GM12873 (cell line): ENCODE measurements at regions not wholly inside any gene's neighbourhood (a gene's known extent, or its start where the extent isn't known, plus 50 kb on each side); places are given as distances from the start of the nearest gene placed in this dataset.

ENCODE experiments used
- TF ChIP-seq, protein P1 (sequence below): IDR thresholded peaks from 2 replicates; pipeline ENCODE4 v1.5.1; 2012; ENCODE audit warnings: low read depth, mild to moderate bottlenecking, moderate library complexity, low read length, control low read depth; ENCODE audit not compliant: insufficient read depth; ENCODE audit errors: missing control alignments

GRCh38 chr14:58915646-58916045 lies 272.8 kb upstream of the DAAM1 start:
- TF ChIP-seq, protein P1, sequence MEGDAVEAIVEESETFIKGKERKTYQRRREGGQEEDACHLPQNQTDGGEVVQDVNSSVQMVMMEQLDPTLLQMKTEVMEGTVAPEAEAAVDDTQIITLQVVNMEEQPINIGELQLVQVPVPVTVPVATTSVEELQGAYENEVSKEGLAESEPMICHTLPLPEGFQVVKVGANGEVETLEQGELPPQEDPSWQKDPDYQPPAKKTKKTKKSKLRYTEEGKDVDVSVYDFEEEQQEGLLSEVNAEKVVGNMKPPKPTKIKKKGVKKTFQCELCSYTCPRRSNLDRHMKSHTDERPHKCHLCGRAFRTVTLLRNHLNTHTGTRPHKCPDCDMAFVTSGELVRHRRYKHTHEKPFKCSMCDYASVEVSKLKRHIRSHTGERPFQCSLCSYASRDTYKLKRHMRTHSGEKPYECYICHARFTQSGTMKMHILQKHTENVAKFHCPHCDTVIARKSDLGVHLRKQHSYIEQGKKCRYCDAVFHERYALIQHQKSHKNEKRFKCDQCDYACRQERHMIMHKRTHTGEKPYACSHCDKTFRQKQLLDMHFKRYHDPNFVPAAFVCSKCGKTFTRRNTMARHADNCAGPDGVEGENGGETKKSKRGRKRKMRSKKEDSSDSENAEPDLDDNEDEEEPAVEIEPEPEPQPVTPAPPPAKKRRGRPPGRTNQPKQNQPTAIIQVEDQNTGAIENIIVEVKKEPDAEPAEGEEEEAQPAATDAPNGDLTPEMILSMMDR: no peak

DNA sequence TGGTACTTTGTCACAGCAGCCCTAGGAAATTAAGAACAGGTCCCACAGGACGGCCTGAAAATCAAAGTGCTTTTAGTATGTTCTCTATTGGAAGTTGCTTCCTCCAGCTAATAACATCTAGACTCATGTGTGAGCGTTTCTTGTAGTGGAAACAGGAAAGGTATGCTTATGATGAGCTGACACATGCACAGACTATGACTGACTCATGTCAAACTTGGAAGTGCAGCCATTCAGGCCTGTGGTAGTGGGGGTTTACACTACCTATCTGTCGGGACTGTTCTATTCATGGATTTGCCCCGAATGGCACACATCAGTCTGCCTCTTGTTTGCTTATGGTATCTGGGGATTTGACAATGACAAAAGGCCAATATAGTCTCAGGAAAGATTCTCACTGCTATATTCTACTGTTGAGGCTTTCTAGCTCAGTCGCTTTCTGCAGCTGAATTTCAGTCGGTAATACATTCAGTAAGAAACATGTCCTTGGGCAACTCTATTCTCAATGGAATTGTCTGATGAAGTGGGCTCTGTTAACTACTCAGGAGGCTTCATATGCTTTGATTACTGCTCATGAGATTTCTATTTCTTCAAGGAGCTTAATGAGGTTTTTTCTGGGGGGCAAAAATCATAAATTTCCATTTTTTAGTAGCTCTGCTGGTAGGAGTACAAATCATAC lies 270.3 kb upstream of the DAAM1 start:
- TF ChIP-seq, protein P1: no peak

DNA sequence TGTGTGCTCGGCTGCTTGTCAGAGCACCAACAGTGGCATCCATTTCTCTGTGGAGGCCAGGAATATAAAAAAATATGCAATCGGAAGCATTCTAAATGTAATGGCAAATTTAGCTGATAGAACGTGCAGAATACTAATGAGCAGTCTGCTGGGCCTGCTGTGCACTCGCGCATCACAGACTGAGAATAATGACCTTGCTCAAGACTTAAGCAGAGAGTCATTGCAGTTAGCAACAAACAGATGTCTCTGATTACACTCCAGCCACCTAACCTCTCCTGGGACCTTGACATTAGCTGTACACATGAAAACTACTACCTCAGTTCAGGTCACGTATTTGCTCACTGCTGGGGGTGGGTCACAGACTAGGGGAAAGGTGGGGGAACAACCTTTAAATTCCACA lies 269.2 kb upstream of the DAAM1 start:
- TF ChIP-seq, protein P1: no peak

- TF ChIP-seq, protein P1: no peak
These were observed 268.2 kb upstream of the DAAM1 start for GRCh38 chr14:58920230-58920629.

DNA sequence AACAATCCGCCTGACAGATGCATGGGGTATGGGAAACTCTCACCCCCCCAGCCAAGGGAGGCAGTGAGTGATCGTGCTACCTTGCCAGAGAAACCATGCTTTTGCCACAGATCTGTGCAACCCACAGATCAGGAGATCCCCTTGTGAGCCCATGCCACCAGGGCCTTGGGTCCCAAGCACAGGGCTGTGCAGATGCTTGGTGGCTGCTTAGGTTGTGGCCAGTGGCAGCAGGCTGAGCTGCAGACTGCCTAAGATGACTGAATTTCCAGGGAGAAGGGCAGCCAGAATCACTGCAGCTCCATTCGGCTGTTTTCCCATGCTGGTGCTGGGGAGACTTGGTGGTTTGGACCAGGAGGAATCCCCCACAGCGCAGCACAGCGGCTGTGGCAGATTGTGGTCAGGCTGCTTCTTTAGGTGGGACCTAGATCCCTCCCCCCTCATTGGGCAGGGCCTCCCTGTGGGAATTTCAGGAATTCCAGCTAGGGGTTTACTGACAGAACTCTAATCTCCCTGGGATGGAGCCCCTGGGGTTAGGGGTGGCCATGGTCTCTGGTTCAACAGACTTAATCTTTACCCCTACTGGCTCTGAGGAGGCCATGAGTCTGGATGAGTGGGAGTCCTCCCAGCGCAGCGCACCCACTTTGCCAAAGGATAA lies 264.6 kb upstream of the DAAM1 start:
- TF ChIP-seq, protein P1: no peak

DNA sequence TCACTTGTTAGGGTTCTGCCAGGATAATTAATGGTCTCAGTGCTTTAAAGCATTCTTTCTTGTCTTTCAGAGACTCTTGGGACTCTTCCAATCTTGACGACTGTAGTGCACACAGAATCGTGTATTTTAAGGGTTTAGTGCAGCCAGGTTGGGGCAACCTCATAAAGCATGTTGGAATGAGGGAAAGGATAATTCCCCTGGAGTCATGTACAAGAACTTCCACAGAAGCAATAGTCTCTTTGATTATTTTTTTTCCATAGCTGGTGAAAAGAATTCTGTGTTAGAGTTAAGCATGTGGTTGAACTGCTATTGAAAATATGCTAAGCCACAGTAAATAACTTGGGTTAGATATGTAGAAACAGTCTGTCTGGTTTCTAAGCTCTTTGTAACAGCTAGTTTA lies 246.8 kb upstream of the DAAM1 start:
- TF ChIP-seq, protein P1: no peak

DNA sequence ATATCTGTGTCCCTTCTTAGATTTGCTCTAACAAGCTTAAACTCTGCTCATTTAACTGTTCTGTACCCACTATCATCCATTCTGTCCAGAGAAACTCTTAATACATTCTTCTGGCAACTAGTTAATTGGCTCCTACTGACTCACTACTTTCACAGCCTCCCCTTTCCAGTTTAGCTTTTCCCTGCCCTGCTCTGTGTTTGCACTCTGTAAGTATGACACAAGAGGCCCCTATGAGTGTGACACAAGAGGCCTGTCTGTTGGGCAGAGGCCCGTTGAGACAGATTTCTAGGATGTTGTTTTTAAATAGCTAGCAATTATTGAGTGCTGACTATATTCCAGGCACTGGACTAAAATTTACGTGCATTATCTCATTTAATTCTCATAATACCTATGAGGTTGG lies 246.0 kb upstream of the DAAM1 start:
- TF ChIP-seq, protein P1: no peak
